ENCODE measurements at regions not wholly inside any gene's neighbourhood (a gene's known extent, or its start where the extent isn't known, plus 50 kb on each side); places are given as distances from the start of the nearest gene placed in this dataset.
A peak's percentile ranks its signal among the peaks of the same experiment; 100 is the strongest.
"Not testable (repeated sequence)": the region's sequence is repeated elsewhere in the genome, so short reads cannot be mapped to it uniquely, and the experiment has no call there.

- not testable (repeated sequence) for H3K4me3 Mint-ChIP-seq (ENCODE audit: unreplicated experiment); H3K27ac Mint-ChIP-seq (ENCODE audit: unreplicated experiment)
Observed at GRCh38 chr14:106356643-106356930, 830.2 kb downstream of the TMEM121 start.

DNA sequence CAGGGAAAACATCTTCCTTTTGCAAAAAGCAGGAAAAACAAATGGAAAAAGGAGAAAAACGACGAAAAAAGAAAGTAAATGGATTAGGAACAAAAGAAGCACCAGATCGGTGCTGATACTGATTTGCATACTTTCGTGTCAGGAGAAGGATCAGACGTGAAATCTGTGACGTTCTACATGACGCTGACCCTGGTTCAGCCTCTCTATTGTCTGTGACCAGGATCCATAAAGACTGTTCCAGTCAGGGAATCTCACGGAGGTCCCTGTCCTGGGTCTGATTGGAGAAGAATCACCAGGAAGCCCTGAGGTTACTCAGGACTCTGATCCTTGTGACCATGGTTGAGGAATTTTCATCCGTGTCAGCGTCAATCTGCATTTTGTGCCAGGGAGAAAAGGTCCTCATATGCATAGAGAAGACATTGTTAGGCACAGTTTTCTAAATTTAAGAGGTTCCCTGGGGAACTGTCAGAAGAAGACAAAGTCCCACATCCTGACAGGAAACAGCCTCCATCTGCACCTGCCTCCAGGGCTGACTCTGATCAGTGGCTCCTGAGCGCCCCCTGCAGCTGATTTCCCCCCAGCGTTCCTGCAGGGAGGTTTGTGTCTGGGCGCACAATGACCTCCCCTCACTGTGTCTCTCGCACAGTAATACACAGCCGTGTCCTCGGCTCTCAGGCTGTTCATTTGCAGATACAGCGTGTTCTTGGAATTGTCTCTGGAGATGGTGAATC lies 832.9 kb downstream of the TMEM121 start:
- not testable (repeated sequence) for H3K4me3 Mint-ChIP-seq (ENCODE audit: unreplicated experiment); H3K4me1 Mint-ChIP-seq (ENCODE audit: low read depth); H3K27me3 Mint-ChIP-seq (ENCODE audit: low read depth); H3K36me3 Mint-ChIP-seq (ENCODE audit: low read depth); H3K27ac Mint-ChIP-seq (ENCODE audit: unreplicated experiment)
- H3K9me3 Mint-ChIP-seq (ENCODE audit: low read depth) = peaks cover 46% of the 10 kb centered on the region
- peak; percentile 85 for DNase-seq (ENCODE audit: low spot score)

More at GRCh38 chr14:106356643-106356930, 830.2 kb downstream of the TMEM121 start:
- not testable (repeated sequence) for H3K27me3 Mint-ChIP-seq (ENCODE audit: low read depth); H3K4me1 Mint-ChIP-seq (ENCODE audit: low read depth); H3K36me3 Mint-ChIP-seq (ENCODE audit: low read depth)
- H3K9me3 Mint-ChIP-seq (ENCODE audit: low read depth) = peaks cover 57% of the 10 kb centered on the region
- DNase-seq (ENCODE audit: low spot score) = peak; percentile 95

DNA sequence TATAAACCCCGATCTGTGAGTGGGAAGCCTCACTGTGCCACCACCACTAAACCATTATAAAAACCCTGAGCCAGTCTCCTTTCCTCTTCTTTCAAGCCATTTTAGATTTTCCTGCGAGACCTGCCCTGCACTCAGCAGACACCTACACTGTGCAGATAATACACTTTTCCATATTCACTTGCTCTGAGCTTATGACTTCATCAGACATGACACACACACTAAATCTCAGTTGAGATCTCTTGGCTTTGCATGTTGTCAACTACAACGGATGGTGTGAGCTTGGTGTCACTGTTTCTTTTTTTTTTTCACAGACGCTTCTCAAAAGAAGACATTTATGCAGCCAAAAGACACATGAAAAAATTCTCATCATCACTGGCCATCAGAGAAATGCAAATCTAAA lies 839.0 kb downstream of the TMEM121 start:
- not testable (repeated sequence) for H3K4me1 Mint-ChIP-seq (ENCODE audit: low read depth); H3K27me3 Mint-ChIP-seq (ENCODE audit: low read depth); DNase-seq (ENCODE audit: low spot score); H3K36me3 Mint-ChIP-seq (ENCODE audit: low read depth); H3K4me3 Mint-ChIP-seq (ENCODE audit: unreplicated experiment); H3K27ac Mint-ChIP-seq (ENCODE audit: unreplicated experiment)
- H3K9me3 Mint-ChIP-seq (ENCODE audit: low read depth) = peaks cover 54% of the 10 kb centered on the region

DNA sequence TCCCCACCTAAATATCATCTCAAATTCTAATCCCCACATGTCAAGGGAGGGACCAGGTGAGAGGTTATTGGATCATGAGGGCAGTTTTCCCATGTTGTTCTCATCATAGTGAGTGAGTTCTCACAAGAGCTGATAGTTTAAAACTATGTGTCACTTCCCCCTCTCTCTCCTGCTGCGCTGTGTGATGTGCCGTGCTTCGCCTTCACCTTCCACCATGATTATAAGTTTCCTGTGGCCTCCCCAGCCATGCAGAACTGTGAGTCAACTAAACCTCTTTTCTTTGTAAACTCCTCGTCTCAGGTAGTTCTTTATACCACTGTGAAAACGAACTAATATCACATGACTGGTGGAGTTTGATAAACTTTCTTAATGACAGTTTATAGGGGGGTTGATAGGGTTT lies 839.5 kb downstream of the TMEM121 start:
- H3K27me3 Mint-ChIP-seq (ENCODE audit: low read depth) = not testable (repeated sequence)

DNA sequence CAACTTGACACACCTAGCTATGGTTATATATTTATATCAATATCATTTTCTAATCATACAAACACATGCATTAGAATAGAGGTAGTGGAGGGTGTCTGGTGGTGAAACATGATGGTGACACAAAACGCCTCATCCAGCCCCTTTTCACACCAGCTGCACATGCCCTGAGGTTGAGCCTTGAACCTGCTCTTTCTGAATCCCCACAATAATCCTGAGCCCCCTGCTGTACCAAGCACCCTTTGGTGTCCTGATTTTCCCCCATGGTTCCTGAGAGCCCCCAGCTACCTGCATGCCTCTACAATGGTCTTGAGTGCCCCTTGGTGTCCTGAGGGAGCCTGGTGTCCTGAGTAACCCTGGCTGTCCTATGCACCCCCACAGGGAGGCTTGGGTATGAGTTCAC lies 840.6 kb downstream of the TMEM121 start:
- not testable (repeated sequence) for H3K36me3 Mint-ChIP-seq (ENCODE audit: low read depth); H3K4me1 Mint-ChIP-seq (ENCODE audit: low read depth); H3K27me3 Mint-ChIP-seq (ENCODE audit: low read depth); H3K4me3 Mint-ChIP-seq (ENCODE audit: unreplicated experiment); H3K27ac Mint-ChIP-seq (ENCODE audit: unreplicated experiment); DNase-seq (ENCODE audit: low spot score)
- peaks cover 62% of the 10 kb centered on the region for H3K9me3 Mint-ChIP-seq (ENCODE audit: low read depth)

More for the DNA sequence above, 839.5 kb downstream of the TMEM121 start:
- DNase-seq (ENCODE audit: low spot score); H3K36me3 Mint-ChIP-seq (ENCODE audit: low read depth); H3K27ac Mint-ChIP-seq (ENCODE audit: unreplicated experiment); H3K4me1 Mint-ChIP-seq (ENCODE audit: low read depth); H3K4me3 Mint-ChIP-seq (ENCODE audit: unreplicated experiment): not testable (repeated sequence)
- H3K9me3 Mint-ChIP-seq (ENCODE audit: low read depth) = peaks cover 57% of the 10 kb centered on the region

DNA sequence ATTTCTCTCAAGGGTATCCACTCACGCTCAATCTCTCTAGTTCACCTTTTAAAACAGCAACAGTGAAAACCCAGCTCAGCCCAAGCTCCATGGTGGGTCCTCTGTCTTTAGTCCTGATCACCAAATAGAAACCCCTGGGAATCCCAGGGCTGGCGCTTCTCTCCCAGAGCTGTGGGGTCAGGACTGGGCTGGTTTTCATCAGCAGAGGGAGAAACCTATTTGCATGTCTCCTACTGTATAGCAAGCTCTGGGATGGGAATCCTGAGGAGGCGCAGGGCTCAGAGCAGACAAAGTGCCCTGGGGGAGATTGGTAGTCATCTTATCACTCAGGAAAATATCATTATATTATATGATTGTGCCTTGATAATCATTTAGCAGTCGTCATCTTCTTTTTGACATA lies 843.1 kb downstream of the TMEM121 start:
- H3K27me3 Mint-ChIP-seq (ENCODE audit: low read depth); H3K36me3 Mint-ChIP-seq (ENCODE audit: low read depth); H3K27ac Mint-ChIP-seq (ENCODE audit: unreplicated experiment); DNase-seq (ENCODE audit: low spot score); H3K4me3 Mint-ChIP-seq (ENCODE audit: unreplicated experiment); H3K4me1 Mint-ChIP-seq (ENCODE audit: low read depth): not testable (repeated sequence)
- peaks cover 64% of the 10 kb centered on the region for H3K9me3 Mint-ChIP-seq (ENCODE audit: low read depth)

DNA sequence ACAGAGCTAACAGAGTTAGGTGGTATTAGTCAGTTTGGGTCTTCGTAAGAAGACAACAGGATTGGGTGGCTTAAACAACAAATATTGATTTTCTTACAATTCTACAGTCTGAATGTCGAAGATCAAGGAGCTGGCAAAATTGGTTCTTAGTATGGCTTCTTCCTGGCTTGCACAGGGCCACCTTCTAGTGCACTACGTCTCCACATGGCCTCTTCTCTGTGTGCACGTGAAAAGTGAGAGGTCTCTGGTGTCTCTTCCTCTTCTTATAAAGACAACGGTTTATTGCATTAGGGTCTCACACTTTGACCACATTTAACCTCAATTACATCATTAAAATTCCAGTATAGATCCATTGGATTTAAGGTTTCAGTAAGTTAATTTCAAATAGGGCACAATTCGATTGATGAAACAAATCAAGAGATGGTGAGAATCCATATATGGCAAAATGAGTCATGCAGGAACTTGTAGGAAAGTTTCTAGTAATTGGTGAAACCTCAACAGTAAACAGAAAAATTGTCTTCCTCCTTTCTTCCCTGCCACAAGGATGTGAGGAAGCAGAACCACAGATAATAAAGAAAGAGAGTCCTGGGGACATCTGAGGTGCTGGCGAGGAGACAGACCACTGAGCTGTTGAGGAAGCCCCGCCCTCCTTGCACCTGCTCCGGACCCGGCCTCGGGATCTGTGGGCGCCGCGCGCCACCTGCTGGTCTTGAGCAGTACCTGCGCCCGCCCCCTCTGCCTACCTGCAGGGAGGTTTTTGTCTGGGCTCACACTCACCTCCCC lies 846.7 kb downstream of the TMEM121 start:
- H3K36me3 Mint-ChIP-seq (ENCODE audit: low read depth) = peaks cover 2% of the 10 kb centered on the region
- DNase-seq (ENCODE audit: low spot score) = no peak
- H3K4me3 Mint-ChIP-seq (ENCODE audit: unreplicated experiment) = no peak overlapping the region
- H3K9me3 Mint-ChIP-seq (ENCODE audit: low read depth) = peaks cover 67% of the 10 kb centered on the region
- no peak for TF ChIP-seq CTCF (IDR thresholded peaks at IDR 0.05)
- H3K27me3 Mint-ChIP-seq (ENCODE audit: low read depth) = no peaks in the 10 kb centered on the region
- no peak overlapping the region for H3K27ac Mint-ChIP-seq (ENCODE audit: unreplicated experiment)
- no peaks in the 10 kb centered on the region for H3K4me1 Mint-ChIP-seq (ENCODE audit: low read depth)

GRCh38 chr14:106373653-106374110 lies 847.3 kb downstream of the TMEM121 start:
- H3K9me3 Mint-ChIP-seq (ENCODE audit: low read depth) = peaks cover 65% of the 10 kb centered on the region
- not testable (repeated sequence) for DNase-seq (ENCODE audit: low spot score); H3K27me3 Mint-ChIP-seq (ENCODE audit: low read depth); H3K4me1 Mint-ChIP-seq (ENCODE audit: low read depth); H3K27ac Mint-ChIP-seq (ENCODE audit: unreplicated experiment); H3K4me3 Mint-ChIP-seq (ENCODE audit: unreplicated experiment); H3K36me3 Mint-ChIP-seq (ENCODE audit: low read depth)

Measured in chondrocyte (in vitro differentiated cells).